ENCODE measurements at regions not wholly inside any gene's neighbourhood (a gene's known extent, or its start where the extent isn't known, plus 50 kb on each side); places are given as distances from the start of the nearest gene placed in this dataset.

DNA sequence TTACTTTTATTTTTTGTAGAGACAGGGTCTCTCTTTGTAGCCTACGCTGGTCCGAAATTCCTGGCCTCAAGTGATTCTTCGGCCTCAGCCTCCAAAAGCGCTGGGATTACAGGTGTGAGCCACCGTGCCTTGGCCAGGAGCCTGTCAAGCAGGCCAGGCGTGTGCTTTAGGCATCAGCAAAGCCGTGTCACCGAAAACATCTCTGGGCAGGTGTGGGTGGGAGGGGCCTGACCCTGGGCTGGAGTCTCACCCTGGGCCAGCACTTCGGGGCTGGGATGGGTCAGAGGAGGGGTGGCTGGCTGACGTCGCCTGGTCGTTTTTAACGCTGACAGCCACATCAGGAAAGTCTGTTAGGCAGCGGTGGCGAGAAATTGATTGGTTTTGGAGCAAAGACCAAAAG lies 80.9 kb downstream of the UNCX start:
- Histone ChIP-seq H3K4me3 (ENCODE audit: low read depth, low read length) (no peak overlapping the region), H3K4me1 (ENCODE audit: control insufficient read depth, insufficient read depth, low read length) (no peaks in the 10 kb centered on the region), H3K36me3 (ENCODE audit: control insufficient read depth in 2 of 2, insufficient read depth in 1 of 2, low read length in 2 of 2) (no peaks in the 10 kb centered on the region), H3K27ac (ENCODE audit: extremely low read depth, low read depth, low read length) (no peak overlapping the region), H3K9me3 (ENCODE audit: control insufficient read depth, insufficient read depth, low read depth, low read length) (no peaks in the 10 kb centered on the region)
- TF ChIP-seq, protein P1, sequence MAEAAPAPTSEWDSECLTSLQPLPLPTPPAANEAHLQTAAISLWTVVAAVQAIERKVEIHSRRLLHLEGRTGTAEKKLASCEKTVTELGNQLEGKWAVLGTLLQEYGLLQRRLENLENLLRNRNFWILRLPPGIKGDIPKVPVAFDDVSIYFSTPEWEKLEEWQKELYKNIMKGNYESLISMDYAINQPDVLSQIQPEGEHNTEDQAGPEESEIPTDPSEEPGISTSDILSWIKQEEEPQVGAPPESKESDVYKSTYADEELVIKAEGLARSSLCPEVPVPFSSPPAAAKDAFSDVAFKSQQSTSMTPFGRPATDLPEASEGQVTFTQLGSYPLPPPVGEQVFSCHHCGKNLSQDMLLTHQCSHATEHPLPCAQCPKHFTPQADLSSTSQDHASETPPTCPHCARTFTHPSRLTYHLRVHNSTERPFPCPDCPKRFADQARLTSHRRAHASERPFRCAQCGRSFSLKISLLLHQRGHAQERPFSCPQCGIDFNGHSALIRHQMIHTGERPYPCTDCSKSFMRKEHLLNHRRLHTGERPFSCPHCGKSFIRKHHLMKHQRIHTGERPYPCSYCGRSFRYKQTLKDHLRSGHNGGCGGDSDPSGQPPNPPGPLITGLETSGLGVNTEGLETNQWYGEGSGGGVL (tag by site-specific recombination; IDR thresholded peaks at IDR 0.05): no peak
- TF ChIP-seq ZNF121 (tag by site-specific recombination; IDR thresholded peaks at IDR 0.05) (no peak), ZNF248 (tag by site-specific recombination; IDR thresholded peaks at IDR 0.05) (no peak), ZNF560 (tag by site-specific recombination; IDR thresholded peaks at IDR 0.05; ENCODE audit: borderline replicate concordance) (no peak), ZNF624 (tag by site-specific recombination; IDR thresholded peaks at IDR 0.05) (no peak), ZNF146 (tag by site-specific recombination; IDR thresholded peaks at IDR 0.05) (no peak), ZNF350 (tag by site-specific recombination; IDR thresholded peaks at IDR 0.05) (no peak), ZNF169 (tag by site-specific recombination; IDR thresholded peaks at IDR 0.05) (no peak), ZNF677 (tag by site-specific recombination; IDR thresholded peaks at IDR 0.05) (no peak)
- TF ChIP-seq, protein P2, sequence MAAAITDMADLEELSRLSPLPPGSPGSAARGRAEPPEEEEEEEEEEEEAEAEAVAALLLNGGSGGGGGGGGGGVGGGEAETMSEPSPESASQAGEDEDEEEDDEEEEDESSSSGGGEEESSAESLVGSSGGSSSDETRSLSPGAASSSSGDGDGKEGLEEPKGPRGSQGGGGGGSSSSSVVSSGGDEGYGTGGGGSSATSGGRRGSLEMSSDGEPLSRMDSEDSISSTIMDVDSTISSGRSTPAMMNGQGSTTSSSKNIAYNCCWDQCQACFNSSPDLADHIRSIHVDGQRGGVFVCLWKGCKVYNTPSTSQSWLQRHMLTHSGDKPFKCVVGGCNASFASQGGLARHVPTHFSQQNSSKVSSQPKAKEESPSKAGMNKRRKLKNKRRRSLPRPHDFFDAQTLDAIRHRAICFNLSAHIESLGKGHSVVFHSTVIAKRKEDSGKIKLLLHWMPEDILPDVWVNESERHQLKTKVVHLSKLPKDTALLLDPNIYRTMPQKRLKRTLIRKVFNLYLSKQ (tag by site-specific recombination; IDR thresholded peaks at IDR 0.05; ENCODE audit: borderline replicate concordance): no peak
- POLR2A ChIA-PET: no interaction called here
- CTCF ChIA-PET: interaction anchor here (0.6 kb wide), 1 partner anchor 259 kb away, joined by 3 read pairs; no protein-coding TSS in a partner anchor

DNA sequence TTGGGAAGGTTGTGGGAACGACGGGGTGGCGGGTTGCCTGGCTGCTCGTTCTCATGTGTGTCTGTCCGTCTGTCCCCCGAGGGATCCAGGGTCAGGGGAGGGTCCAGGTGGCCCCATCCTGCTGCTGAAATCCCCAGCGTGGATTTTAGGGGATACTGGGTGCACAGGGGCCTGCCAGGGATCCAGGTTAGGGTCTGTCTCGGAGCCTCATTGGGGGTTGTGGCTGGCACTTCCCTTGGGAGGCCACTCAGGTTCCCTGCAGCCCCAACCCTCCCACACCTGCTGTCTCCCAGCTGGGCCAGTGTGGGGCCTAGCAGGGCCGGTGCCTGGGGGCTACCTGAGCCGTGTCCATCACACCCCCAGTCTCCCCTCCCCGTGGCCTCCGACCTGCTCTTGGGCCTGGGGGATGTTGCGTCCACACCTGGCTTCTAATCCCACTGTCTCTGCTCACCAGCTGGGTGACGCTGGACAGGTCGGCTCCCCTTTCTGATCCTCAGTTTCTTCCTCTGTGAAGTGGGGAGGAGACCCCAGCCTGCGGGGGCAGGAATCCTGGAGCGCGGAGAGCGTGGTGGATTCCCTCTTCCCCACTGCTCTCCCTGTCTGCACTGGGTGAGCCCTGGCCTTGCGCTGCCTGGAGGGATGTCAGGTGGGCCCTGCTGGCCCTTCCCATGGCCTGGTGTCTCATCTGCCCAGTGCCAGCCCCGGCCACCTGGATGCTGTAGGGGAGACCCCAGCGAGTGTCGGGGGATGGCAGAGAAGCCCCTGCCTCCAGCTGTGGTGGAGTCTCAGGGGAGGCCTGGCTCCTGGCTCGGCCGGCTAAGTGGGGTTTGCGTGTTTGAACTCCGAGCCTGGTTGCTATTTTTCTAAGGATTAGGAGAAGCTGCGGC lies 81.6 kb downstream of the UNCX start:
- ChIA-PET POLR2A (no interaction called here), CTCF (no interaction called here)
- Histone ChIP-seq H3K9me3 (ENCODE audit: control insufficient read depth, insufficient read depth, low read depth, low read length) (no peaks in the 10 kb centered on the region), H3K4me3 (ENCODE audit: low read depth, low read length) (no peak overlapping the region), H3K4me1 (ENCODE audit: control insufficient read depth, insufficient read depth, low read length) (no peaks in the 10 kb centered on the region), H3K27ac (ENCODE audit: extremely low read depth, low read depth, low read length) (no peak overlapping the region), H3K36me3 (ENCODE audit: control insufficient read depth in 2 of 2, insufficient read depth in 1 of 2, low read length in 2 of 2) (no peaks in the 10 kb centered on the region)
- TF ChIP-seq, protein P3, sequence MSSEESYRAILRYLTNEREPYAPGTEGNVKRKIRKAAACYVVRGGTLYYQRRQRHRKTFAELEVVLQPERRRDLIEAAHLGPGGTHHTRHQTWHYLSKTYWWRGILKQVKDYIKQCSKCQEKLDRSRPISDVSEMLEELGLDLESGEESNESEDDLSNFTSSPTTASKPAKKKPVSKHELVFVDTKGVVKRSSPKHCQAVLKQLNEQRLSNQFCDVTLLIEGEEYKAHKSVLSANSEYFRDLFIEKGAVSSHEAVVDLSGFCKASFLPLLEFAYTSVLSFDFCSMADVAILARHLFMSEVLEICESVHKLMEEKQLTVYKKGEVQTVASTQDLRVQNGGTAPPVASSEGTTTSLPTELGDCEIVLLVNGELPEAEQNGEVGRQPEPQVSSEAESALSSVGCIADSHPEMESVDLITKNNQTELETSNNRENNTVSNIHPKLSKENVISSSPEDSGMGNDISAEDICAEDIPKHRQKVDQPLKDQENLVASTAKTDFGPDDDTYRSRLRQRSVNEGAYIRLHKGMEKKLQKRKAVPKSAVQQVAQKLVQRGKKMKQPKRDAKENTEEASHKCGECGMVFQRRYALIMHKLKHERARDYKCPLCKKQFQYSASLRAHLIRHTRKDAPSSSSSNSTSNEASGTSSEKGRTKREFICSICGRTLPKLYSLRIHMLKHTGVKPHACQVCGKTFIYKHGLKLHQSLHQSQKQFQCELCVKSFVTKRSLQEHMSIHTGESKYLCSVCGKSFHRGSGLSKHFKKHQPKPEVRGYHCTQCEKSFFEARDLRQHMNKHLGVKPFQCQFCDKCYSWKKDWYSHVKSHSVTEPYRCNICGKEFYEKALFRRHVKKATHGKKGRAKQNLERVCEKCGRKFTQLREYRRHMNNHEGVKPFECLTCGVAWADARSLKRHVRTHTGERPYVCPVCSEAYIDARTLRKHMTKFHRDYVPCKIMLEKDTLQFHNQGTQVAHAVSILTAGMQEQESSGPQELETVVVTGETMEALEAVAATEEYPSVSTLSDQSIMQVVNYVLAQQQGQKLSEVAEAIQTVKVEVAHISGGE (tag by site-specific recombination; conservative IDR thresholded peaks at IDR 0.05; ENCODE audit: low read depth): no peak
- TF ChIP-seq ZNF184 (tag by site-specific recombination; IDR thresholded peaks at IDR 0.05) (no peak), ZSCAN16 (tag by site-specific recombination; IDR thresholded peaks at IDR 0.05) (no peak), KLF1 (tag by site-specific recombination; IDR thresholded peaks at IDR 0.05) (no peak), SCRT2 (tag by site-specific recombination; IDR thresholded peaks at IDR 0.05) (no peak), ZNF394 (tag by site-specific recombination; IDR thresholded peaks at IDR 0.05; ENCODE audit: borderline replicate concordance) (no peak), ZNF48 (tag by site-specific recombination; IDR thresholded peaks at IDR 0.05) (no peak), ZNF837 (tag by site-specific recombination; IDR thresholded peaks at IDR 0.05) (no peak), FEZF1 (tag by site-specific recombination; IDR thresholded peaks at IDR 0.05) (no peak), OVOL3 (tag by site-specific recombination; IDR thresholded peaks at IDR 0.05) (no peak), ZBTB48 (tag by site-specific recombination; IDR thresholded peaks at IDR 0.05) (no peak), ZNF175 (tag by site-specific recombination; IDR thresholded peaks at IDR 0.05) (no peak)
- TF ChIP-seq, protein P4, sequence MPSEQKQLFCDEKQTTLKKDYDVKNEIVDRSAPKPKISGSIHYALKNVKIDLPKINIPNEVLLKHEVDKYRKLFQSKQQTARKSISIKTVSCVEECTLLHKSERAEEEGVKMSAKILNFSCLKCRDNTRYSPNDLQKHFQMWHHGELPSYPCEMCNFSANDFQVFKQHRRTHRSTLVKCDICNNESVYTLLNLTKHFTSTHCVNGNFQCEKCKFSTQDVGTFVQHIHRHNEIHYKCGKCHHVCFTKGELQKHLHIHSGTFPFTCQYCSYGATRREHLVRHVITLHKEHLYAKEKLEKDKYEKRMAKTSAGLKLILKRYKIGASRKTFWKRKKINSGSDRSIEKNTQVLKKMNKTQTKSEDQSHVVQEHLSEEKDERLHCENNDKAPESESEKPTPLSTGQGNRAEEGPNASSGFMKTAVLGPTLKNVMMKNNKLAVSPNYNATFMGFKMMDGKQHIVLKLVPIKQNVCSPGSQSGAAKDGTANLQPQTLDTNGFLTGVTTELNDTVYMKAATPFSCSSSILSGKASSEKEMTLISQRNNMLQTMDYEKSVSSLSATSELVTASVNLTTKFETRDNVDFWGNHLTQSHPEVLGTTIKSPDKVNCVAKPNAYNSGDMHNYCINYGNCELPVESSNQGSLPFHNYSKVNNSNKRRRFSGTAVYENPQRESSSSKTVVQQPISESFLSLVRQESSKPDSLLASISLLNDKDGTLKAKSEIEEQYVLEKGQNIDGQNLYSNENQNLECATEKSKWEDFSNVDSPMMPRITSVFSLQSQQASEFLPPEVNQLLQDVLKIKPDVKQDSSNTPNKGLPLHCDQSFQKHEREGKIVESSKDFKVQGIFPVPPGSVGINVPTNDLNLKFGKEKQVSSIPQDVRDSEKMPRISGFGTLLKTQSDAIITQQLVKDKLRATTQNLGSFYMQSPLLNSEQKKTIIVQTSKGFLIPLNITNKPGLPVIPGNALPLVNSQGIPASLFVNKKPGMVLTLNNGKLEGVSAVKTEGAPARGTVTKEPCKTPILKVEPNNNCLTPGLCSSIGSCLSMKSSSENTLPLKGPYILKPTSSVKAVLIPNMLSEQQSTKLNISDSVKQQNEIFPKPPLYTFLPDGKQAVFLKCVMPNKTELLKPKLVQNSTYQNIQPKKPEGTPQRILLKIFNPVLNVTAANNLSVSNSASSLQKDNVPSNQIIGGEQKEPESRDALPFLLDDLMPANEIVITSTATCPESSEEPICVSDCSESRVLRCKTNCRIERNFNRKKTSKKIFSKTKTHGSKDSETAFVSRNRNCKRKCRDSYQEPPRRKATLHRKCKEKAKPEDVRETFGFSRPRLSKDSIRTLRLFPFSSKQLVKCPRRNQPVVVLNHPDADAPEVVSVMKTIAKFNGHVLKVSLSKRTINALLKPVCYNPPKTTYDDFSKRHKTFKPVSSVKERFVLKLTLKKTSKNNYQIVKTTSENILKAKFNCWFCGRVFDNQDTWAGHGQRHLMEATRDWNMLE (tag by site-specific recombination; conservative IDR thresholded peaks at IDR 0.05; ENCODE audit: low read depth): no peak

Data from HEK293 (cell line).